Hematopoietic multipotent progenitor cell treated with erythropoietin and hydrocortisone succinate and interleukin-3 and kit ligand, for 15 days (in vitro differentiated cells): ENCODE measurements at regions not wholly inside any gene's neighbourhood (a gene's known extent, or its start where the extent isn't known, plus 50 kb on each side); places are given as distances from the start of the nearest gene placed in this dataset.
"Not testable (repeated sequence)": the region's sequence is repeated elsewhere in the genome, so short reads cannot be mapped to it uniquely, and the experiment has no call there.

Source experiments
- DNase-seq: peaks from one replicate; pipeline ENCODE4 v3.0.0-alpha.2; 2015; ENCODE audit warnings: low spot score

GRCh38 chr5:136740228-136740627 is 374.9 kb upstream of the TRPC7 start:
- no peak for DNase-seq

DNA sequence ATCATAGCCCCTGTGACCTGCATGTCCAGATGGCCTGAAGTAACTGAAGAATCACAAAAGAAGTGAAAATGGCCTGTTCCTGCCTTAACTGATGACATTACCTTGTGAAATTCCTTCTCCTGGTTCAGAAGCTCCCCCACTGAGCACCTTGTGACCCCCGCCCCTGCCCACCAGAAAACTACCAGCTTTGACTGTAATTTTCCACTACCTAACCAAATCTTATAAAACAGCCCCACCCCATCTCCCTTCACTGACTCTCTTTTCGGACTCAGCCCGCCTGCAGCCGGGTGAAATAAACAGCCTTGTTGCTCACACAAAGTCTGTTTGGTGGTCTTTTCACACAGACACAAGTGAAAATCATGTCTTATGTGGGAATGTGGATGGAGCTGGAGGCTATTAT is 373.9 kb upstream of the TRPC7 start:
- DNase-seq: not testable (repeated sequence)

DNA sequence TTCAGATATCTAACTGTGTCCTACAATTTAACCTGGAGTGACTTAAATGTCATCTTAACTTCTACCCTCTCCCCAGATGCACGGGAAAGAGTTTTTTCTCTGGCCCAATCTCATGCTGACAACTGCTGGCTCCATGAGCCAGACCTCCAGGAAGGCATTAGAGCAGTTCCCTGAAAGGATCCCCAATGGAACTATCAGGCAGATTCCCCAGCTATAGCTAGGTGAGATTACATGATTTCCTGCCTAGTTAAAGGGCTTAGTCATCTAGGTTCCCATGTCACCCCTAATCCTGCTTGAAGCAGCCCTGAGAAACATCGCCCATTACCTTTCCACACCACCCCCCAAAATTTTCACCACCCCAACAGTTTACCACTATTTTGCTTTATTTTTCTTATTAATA is 373.5 kb upstream of the TRPC7 start:
- DNase-seq: no peak

DNA sequence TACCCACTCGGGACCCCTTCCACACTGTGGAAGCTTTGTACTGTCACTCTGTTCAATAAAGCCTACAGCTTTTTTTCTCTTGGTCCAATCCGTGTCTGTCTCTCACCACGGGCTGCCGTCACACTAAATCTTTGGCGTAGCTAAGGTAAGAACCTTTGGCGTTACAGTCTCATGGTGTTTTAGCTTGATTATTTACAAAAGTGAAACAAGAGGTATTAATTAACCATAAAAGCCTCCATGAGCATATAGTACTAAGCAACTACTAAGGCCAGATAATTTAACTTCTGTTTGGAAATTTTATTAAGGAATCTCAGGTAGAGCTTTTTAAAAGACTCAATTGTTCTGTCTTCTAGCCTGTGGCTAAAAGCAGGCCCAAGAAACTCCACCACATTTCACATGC is 370.7 kb upstream of the TRPC7 start:
- no peak for DNase-seq

DNA sequence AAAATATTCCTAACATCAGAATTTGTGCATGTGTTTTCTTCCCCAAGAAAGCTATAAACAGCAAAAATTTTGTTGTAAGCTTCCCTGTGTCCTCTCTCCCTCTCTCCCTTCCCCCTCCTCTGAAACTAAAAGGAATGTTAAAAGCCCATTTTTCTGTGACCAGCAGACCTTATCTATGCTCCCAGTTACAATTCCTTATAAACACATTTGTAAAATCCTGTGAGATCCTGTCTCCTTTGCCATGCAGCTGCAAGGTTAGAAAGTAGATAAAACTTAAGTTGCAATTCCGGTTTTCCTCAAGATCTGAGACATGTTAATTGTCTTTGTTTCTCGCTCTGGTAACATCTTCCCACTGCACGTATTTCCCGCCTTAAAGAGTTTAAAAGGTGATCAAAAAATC is 370.3 kb upstream of the TRPC7 start:
- DNase-seq: not testable (repeated sequence)

DNA sequence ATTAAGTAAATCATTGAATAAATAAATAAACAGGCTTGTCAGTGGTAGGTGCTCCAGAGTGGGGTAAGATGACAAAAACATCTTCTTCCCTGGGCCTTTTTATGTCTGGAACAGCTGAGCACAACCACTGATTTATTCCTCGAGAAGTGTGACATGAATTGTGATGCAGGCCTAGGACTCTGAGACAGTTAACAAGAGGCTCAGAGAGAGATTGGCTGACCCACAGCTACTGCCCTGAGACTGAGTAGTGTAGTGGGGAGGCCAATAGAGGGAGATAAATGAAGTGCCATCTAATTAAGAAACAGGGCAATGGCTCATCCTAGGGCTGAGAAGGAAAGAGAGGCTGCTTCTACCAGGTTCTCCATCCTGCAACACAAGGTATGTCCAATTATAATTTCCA is 369.3 kb upstream of the TRPC7 start:
- no peak for DNase-seq

DNA sequence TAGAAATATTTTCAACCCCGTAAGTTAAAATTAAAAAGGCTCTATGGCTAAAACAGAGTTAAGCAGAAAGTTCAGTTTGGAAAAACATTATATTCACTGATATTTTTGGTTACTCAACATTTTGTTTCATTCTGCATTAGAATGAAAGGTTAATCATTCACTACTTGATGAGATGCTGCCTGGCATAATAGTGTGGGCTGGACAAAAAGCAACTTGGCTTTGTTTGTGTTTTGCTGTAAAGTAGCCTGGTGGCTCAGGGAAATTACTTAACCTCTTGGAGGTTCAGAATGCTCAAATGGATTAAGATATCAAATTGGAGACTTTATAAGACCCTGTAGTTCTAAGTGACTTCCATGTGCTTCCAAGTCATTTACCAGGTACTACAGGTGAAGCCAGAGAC is 367.4 kb upstream of the TRPC7 start:
- DNase-seq: no peak

DNA sequence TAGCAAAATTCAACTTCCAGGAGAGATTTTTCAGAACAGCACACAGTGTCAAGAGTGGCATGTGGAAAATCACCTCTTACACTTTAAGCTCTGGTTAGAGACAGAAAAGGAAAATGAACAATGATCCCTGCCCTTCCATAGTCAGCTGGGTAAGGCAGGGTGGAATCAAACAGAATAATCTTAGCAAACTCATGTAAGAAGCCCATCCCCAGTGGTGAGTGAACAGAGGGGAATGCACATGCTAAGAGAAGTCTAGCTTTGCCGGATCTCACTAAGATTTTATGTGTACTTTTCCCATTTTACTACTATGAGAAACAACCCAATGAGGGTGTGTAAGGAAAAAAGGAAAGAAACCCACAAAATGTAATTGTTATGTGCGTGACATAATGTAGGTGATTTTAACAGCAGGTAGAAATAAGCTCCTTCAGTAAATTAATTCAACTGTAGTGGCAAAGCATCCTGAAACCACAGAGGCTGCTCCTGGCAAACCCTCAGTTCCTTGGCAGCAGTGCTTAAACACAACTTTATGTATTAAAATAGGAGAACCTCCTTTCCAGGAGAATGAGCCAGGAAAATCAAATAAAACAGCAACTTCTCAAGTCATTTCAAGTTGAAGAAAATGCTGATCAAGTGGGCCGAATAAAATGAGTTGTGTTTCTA is 366.0 kb upstream of the TRPC7 start:
- no peak for DNase-seq

DNA sequence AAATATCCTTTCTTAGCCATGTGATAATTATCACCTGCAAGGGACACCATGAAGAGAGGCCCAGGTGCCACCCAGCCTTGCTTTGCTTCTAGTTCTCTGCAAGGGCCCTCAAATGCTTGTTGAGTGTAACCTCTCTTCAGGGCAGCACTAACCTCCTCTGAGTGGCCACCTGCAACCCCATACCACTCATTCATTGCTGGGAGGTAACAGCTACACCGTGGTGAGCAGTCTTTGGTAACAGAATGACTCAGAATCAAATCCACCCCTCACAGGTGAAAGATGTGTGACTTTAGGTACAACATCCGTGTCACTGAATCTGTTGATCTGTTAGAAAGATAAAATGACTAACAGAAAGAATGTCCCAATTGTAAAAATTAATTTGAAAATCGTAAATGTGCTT is 365.1 kb upstream of the TRPC7 start:
- DNase-seq: no peak

DNA sequence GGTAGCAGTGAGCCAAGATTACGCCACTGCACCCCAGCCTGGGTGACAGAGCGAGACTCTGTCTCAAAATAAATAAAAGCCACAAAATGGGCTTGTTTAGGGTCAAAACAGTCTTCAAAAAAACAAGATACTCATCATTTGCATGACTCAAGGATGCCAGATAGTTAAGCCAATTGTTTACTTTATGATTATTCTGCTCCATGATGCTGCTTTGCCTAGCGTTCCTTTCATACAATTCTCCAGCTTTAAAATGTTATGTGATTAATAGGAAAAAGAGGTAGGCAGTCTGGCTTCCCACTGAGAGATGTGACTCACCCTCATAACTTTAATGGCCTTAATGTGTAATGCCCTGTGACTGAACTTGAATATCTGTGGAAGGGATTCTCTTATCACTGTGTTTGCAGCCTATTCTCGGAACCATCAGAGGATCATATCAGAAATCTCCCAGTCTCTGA is 364.6 kb upstream of the TRPC7 start:
- DNase-seq: no peak

- no peak for DNase-seq
Measured at GRCh38 chr5:136726506-136726905, 361.2 kb upstream of the TRPC7 start.

GRCh38 chr5:136724161-136724560 is 358.8 kb upstream of the TRPC7 start:
- DNase-seq: no peak

DNA sequence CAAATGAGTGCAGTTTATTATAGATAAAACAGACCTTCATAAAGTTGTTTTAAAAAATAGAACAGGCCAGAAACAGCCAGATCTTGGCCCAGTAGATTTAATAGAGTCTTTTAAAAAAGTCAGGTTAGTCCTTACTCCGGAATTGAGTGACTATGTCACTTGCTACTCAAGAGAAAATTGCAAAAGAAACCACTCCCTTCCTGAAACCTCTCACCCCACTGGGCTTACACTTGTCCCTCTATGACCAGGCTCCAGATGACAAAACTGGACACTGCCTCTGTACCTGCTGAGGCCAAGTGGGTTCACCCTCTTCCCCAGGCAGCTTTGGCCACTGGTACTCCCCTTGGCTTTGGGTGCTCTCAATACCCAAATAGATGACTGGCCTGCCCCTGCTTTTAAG is 357.2 kb upstream of the TRPC7 start:
- DNase-seq: no peak

DNA sequence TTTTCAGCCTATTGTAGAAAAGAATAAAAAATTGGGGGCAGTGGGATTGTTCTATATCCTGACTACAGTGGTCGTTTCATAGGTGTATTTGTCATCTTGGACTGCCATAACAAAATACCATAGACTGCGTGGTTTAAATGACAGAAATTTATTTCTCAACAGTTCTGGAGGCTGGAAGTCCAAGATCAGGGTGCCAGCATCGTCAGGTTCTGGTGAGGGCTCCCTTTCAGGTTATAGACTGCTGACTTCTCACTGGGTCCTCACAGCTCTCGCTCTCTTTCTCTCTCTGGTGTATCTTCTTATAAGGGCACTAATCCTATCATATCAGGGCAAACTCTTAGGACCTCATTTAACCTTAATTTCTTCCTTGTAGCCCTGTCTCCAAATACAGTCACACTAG is 356.7 kb upstream of the TRPC7 start:
- DNase-seq: no peak

DNA sequence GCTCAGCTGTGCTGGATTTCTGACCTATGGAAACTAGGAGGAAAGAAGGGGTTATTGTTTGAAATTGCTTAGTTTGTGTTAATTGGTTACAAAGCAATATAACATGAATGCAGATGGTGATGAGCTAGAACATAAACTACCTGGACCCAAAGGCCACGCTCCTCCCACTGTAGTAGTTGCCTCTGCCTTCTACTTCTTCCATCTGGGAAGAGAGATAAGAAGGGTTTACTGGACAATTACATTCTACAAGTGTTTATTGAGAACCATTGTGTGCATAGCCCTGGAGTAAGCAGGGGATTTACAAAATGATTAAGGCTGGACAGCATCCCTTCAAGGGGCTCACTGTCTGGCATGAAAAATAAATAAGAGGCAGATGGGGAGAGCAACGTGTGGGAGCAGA is 355.3 kb upstream of the TRPC7 start:
- DNase-seq: no peak

GRCh38 chr5:136717917-136718316 is 352.6 kb upstream of the TRPC7 start:
- DNase-seq: no peak

GRCh38 chr5:136714286-136714685 is 348.9 kb upstream of the TRPC7 start:
- DNase-seq: no peak

DNA sequence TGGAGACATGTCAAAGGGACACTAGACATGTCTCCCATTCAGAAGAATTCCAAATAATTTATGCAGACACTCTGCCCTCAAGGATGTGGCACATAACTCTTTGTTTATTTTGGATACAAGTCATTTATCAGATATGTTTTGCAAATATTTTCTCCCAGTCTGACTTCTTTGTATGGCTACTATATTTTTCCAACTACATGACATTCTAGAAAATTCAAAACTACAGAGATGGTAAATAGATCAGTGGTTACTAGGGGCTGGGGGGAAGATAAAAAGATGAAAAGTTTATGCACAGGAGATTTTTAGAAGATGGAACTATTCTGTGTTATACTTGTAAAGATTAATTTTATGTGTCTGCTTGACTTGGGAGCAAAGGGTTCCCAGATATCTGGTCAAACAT is 347.3 kb upstream of the TRPC7 start:
- DNase-seq: no peak

DNA sequence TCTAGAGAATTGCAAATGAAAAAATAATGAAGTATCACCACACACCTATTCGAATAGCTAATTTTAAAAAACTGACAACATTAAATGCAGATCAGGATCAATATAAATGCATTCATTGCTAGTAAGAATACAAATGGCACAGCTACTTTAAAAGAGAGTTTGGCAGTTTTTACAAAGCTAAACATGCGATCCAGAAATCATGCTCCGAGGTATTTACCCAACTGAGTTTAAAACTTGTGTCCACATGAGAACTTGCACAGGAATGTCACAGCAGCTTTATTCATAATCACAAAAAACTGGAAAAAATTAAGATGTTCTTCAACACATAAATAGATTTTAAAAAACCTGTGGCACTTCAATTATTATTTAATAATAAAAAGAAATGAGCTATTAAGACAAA is 345.5 kb upstream of the TRPC7 start:
- no peak for DNase-seq

- DNase-seq: no peak
Measured at GRCh38 chr5:136703706-136704105, 338.4 kb upstream of the TRPC7 start.

DNA sequence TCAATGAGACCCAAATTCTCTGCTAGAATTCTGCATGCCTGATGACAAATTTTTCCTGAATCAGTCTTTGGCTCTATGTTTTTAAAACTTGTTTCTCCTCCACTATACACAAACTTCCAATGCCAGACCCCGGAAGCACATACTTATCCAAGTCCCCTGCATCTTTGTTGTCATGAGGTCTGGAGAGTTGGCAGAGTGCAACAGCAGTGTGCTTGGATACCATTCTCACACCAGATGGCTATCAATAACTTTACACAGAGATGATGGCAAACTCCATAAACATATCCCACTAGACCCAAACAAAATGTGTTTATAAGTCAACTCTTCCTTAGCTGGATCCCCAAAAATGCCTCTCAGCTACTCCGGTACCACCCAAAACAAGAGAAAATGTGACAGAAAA is 337.7 kb upstream of the TRPC7 start:
- no peak for DNase-seq

DNA sequence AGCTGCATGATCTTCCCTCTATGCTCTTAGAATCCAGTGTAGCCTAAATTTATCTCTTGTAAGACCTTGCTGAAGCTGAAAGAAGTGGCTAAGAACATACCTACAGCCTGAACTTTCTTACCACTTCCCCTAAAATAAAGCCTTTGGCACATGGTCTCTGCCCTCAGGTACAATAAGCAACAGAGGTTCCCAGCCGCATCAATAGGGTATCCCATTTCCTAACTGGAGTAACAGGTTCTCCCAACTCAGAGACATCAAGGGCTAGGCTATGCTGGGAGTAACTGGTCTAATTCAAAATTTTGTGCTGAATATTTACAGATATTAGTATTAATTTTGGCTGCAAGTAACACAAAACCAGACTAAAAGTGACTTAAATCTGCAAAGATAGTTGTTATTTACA is 335.8 kb upstream of the TRPC7 start:
- DNase-seq: no peak

GRCh38 chr5:136699651-136700050 is 334.3 kb upstream of the TRPC7 start:
- no peak for DNase-seq

GRCh38 chr5:136698970-136699369 is 333.6 kb upstream of the TRPC7 start:
- no peak for DNase-seq

DNA sequence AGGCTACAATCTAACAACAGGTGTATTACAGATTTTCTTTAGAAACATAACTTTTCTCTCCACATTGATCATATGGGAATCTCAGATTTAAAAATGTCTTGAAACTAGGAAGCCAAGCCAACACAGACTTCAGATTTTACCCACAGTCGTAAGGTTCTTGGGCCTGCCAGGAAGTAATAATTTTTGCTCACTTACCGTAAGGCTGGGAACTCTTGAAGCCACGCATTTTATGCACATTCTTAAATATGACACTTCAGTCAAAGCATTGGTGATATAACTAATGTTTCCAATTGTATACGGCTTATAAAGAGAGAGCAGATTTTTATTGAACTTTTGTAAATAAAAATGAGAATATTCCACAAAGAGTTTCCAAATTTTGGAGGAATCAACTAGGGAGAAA is 328.9 kb upstream of the TRPC7 start:
- no peak for DNase-seq
